Suppressor macrophage (primary cell): ENCODE measurements at regions not wholly inside any gene's neighbourhood (a gene's known extent, or its start where the extent isn't known, plus 50 kb on each side); places are given as distances from the start of the nearest gene placed in this dataset.
"Not testable (repeated sequence)": the region's sequence is repeated elsewhere in the genome, so short reads cannot be mapped to it uniquely, and the experiment has no call there.

Experiments used
- DNase-seq, 4 experiments: peaks; one replicate each; pipeline ENCODE4 v3.0.0-alpha.2; 2020 to 2022

DNA sequence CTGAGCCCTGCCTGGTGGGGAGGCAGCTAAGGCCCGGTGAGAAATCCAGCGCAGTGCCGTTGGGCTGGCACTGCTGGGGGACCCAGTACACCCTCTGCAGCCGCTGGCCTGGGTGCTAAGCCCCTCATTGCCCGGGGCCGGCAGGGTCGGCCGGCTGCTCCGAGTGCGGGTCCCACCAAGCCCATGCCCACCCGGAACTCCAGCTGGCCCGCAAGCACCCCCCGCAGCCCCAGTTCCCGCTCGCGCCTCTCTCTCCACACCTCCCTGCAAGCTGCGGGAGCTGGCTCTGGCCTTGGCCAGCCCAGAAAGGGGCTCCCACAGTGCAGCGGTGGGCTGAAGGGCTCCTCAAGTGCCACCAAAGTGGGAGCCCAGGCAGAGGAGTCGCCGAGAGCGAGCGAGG is 225.1 kb upstream of the ANKH start:
- DNase-seq = not testable (repeated sequence)

DNA sequence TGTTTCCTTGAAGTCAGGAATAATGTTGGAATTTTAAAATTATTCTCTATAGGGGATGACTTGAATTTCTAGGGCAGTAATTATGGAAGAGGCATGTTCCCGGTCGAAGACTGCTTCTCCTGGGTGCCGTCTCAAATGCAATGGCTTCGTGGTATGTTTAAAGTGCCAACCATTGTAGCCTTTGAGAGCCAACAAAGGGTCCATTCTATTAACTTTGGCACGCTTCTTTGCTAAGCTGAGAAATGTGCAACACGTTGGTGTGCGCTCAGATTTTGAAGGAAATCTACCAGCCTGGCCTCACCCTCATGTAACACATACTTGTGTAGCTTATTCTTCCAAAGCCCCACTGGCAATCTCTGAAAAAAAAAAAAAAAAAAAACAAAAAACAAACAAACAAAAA is 221.2 kb upstream of the ANKH start:
- no peak for DNase-seq

DNA sequence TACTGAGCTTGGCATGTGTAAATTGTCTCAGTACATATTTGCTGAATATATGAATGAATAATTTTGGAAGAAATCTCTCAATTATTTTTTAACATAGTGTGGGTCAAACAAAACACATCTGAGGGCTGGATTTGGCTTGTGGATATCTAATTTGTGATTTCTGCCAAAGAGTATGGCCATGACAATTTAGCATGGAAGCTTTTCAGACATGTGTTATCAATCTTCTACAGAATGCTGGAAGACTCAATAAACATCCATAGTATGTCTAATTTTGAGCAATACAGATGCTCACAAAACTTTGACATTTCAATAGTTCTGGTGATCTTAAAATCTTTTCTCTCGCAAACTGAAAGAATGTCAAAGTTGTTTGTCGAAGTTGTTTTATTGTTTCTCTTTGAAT is 214.1 kb upstream of the ANKH start:
- no peak for DNase-seq

DNA sequence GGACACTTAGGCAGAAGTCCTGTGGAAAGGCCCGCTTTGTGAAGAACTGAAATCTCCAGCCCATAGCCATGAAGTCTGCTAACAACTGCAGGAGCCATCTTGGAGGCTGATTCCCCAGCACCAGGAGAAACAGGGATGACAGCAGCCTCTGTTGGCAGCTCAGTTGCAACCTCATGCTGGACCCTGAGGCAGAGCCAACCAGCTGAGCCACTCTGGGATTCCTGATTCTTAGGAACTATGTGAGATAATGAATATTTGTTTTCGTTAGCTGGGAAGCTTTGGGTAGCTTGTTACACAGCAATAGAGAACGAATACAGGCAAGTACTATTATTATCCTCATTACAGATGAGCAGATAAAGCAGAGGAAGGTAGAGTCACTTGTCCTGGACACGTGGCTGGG is 210.5 kb upstream of the ANKH start:
- no peak for DNase-seq

DNA sequence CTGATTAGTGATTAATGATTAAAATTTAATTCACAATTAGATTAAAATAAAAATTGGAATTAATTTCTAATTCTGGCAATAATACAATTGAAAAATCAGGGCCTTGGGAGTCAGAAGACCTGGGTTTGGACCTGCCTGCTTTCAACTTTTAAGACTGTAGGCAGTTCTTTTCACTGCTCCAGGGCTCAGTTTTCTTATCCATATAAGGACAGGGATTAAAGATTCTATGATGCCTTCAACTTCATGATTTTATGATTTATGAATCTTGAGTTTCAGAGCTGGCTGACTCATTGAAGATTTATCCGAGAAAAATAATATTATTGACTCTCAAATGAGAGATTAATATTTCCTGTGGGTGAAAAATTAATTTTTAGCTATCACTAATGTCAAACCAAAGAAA is 208.6 kb upstream of the ANKH start:
- DNase-seq = no peak

DNA sequence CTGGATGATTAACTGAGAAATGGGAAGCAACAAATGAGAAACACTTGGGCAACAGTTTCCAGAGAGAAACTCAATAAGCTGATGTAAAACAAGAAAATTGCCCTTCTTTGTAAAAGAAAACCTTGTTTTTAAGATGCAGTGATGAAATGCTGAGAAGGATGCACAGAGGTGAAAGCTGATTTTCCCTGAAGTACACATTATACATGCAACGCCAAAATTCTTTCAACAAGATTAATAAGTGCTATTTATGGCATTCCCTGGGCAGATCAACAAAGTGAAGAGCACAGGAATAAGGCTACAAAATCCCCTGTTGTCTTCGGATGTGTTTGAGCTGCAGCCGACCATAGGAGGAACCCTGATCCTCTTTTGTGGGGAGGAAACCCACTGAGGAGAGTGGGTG is 208.0 kb upstream of the ANKH start:
- no peak for DNase-seq

DNA sequence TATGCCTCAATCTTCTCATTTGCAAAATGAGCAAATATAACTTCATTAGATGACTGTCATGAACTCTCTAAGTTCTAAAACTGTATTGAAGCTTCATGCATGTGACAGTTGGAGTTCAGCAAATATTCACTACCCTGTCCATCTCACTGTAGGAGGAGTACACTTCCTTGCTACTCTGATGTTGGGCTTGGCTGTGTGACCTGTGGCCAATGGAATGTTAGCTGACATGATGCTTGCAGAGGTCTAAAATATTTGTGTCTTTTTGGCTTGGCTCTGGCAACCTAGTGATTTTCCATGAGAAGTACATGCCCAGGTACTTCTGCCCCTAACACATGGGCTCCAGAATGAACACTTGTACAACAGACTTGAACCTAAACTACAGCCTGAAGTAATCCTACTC is 203.1 kb upstream of the ANKH start:
- DNase-seq = no peak

DNA sequence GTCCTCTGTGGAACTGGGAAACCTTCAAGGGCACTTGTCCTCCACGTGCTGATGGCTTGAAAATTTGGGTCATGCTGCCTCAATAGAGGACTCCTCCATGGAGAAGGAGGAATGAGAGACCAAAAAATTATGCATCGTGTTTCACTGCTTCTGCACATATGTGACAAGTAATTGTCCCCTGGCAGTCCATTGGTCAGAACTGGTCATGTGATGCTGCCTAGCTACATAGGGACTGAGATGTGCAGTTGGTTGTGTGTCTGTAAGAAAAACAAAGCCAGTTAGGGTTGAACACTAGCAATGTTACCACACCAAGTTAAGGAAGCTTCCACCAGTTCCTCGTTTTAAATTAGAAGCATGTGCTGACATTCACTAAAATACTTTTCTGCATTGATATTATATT is 201.9 kb upstream of the ANKH start:
- peak in 2 of 4 experiments; percentile 1 to 2 for DNase-seq

DNA sequence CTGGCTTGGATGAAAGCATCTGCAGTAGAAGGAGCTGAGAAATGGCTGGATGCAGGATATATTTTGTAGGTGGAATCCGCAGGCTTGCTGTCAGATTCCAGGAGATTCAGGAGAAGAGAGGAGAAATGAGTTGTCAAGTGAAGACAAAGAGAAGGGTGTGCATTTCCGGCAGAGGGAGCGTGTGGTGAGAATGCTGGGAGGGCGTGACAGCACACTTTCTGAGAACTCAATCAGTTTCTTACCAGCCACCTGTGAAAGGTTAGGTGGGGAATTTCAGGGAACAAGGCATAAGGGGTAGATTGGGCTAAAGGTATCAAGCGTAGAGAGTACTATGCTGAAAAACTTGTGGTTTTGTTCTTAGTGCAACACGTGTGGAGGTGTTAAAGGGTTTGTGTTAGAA is 199.3 kb upstream of the ANKH start:
- no peak for DNase-seq

DNA sequence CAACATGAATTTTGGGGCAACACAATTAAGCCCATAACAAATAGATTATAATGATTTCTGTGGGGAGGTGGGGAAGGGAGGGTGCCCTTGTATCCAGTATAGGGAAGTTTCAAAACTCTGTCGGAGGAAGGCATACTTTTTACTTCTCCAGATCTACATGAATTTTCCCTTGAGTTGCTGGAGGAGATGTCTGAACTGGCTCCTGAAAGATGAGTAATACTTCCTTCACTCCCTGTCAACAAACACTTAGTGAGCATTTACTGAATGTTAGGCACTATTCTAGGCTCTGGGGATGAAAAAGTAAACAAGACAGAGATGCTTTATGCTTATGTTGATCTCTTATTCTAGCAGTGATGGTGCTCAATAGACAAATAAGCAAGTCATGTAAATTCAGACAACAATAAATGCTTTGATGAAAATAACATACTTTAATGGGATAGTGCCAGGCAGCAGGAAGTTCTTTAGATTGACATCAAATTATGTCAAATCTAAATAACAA is 197.9 kb upstream of the ANKH start:
- DNase-seq = no peak

DNA sequence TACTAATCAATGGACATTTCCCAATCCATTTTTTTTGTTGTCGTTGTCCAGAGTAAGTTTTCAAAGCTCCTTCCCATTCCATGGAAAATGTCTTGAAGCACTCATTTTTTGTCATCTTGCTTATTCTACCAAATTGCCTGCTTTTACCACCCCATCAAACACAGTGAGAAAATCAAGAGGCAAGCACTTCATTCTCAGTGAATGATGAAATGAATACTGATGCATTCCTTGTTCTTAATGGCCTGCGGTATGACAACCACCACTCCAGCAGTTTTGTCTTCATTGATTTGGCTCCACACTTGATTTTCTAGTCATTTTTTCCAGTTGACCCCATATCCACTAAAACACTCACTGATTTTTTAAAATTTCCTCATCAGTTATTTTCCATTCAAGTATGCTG is 193.5 kb upstream of the ANKH start:
- DNase-seq = no peak

DNA sequence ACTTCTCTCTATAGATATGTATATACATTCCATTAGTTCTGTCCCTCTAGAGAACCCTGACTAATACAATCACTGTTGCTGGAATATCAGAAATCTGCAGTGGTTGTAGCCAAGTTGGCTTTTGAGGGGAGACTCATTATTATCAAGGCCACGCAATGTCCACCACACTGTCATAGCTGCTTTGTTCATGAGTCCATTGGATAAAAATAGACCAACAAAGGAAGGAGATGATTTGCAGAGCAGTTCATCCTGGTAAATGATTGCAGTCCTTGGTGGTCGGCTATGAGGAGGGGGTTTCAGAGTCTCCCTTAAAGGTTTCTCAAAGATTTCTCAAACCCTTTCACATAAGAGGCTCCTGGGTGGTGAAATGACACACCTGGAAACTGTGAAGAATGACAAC is 192.8 kb upstream of the ANKH start:
- no peak for DNase-seq

DNA sequence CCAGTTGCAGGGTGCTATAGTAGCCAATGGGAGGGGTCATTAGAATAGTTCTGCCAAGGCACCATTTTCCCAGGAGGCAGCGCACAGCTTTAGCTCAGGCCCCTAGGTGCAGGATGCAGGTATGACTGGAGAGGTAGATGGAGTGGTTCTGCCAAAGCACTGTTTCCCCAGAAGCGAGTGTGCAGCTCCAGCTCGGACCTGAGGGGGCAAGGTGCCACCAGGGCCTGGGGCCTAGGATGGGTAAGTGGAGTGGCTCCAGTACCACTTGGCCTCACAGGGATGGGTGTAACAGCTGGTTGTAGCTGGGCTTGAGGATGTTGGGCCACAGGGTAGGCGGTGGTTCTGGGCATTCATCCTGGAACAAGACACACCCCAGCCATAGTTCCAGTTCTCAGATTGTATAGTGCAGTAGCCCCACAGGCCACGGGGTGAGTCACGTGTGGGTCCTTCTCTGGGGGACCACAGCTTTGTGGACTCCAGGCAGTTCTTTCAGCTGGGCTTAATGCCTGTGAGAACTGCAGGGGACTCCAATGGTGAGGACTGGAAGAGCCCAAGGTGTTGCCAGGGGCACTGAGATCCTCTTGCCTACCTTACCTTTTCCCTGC is 185.5 kb upstream of the ANKH start:
- no peak for DNase-seq

DNA sequence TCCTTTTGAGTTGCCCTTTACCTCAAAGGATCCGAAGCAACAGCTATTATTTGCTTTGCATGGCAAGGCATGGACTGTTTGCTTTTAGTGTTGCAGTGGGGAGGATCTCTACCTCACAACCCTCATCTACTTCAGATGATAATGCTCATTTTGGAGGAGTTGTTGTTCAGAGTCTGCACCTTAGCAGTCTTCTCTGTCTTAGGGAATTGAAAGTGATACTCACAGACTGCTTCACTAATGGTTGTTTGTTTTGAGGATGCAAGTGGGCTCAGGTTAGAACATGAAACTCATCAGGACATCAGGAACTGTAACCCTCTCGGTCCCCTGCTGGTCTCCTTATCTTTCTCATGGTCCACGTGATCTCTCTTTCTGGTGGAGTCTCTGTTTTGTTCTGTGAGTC is 172.9 kb upstream of the ANKH start:
- DNase-seq = no peak

DNA sequence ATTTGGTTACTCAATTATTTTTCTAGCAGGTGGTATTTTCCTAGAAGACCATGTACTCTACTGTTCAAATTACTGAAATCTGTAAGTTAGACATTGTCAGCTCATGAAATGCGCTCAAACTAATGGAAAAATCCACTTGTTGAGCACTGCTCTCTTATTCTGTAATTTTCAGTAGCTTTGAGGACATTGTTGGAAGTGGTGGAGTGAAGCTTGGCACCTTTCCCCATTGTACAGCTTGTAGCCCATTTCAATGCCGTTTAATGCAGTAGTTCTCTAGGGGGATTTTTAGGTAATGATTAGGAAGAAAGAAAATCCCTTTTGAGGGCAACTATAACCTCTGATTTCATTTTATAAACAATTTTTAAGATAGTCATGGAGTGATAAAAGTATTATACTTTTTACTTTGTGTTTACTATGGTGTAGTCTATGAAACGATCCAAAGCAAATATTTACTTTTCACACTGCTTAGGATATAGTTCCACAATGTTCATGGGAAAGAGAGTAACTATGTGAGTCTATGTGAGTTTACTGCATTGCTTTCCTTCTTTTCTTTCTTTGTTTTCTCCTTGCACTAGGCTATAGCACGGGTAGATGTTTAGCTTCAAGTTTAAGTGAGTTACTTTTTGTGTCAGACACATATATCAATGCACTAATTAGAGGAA is 165.8 kb upstream of the ANKH start:
- DNase-seq = no peak

DNA sequence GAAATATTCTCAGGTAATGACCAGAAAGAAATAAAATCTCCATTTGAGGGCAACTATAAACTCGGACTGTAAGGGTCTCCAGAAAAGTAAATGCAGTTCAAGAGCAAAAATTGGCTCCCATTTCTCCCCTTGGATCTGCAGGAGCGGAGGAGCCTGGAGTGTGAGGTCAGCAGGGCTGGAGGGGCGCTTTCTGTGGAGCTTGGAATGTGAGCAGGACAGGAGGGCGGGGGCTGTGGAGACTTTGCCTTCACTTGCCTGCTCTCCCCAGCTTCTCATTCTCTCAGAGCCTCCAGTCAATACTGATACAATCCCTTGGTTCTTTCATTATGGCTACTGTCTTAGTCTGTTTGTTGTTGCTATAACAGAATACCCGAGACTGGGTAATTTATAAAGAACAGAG is 162.8 kb upstream of the ANKH start:
- no peak for DNase-seq

DNA sequence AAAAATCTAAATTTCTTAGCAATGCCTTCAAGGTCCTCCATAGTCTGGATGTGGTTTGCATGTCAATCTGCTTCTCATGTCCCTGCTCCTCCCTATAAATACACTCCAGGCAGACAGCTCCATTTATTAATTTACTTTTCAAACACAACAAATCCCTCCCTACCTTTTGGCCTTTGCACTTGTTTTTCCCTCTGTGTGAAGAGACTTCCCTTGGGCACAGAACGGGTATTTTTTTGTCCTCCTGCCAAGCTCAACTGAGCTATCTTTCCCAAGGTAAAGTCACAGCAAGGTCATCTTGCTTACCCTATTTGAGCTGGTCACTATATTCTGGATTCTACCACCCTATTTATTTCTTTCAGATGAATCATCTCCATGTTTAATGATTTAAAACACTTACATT is 159.6 kb upstream of the ANKH start:
- no peak for DNase-seq

DNA sequence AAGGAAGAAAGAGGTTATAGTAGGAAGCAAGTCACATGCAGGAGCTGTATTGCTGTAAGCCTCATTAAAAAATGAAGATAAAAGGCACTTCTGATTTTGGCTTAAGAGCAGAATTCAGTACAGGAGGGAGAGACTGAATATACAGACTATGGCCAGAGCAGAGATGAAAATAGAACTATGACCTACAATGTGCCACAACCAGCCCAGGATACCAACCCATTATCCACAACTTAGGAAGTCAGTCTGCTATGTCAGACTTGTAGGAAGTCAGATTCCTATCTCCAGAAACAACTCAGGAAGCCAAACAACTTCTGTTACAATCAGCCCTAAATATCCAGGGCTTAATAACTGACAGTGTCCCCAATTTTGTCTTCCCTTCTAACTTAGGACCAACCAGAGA is 156.2 kb upstream of the ANKH start:
- DNase-seq = no peak

DNA sequence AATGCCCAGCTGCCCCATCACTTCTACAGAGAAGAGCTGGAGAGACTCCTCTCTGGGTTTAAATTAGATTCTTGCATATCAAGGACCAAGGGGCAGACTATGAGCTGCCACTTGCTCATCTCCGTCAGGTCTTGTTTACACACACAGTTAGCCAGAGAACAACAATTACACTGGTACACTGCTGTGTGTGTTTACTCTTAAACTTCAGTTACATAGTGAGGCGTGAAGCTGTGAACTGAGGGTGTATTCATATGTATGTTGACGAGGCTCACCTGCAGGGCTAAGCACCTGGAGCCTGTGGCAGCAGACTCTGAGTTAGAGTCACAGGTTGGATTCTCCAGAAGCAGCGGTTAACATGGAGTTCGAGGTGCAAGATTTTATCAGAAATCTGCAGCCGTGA is 155.4 kb upstream of the ANKH start:
- DNase-seq = no peak

DNA sequence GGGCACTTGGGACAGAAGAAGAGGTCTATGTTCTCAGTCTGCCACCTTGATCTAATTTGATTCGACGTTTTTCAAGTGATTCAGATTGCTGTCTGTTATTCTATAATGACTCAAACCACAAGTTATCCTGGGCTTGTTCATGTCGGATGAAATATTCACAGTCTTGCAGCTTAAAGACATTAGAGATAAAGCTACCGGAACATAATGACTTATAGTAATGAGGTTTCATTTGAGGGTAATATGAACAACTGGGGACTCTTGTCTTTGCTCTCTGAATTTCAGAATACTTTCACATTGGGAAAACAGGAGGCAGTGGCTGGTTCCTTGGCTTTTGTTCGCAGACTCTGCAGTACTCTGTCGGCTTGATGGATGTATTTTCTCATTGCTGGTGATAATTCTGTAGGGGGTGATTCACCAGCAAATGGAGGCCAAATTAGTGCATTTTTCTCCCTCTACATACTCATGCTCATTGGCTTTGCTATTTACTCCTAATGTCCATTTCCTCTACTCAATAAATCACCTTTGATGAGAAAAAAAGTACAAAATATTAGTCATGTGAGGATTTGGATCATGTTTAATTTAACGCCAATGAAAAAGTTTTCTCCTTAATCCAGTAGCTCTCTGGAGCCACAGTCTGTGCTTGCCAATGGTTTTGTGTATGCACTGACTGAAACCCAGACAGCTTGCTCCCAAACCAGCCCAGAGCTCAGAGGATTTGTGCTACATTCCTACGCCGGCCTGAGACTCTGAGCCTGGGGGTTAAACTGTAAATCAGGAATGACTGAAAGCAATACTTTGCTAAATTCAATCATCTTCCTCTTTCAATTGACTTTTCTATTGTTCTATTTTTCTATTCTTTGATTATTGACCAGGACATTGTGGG is 154.7 kb upstream of the ANKH start:
- no peak for DNase-seq

DNA sequence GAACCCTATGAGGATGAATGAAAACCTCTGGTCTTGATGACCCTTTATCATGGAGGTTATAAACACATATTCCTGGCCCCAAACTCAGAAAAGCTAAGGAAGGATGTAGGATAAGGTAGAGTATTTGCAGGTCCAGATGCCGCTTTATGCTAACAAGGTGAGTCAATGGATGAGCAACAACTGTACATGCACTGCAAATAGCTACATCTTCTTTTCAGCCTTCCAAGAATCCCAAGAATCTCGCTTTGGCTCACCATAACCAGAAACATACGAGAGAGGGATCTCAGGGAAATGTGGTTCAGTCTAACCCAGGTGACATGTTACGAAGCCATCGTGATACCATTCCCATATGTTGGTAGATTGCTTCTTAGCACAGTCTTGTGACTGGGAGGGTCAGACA is 152.3 kb upstream of the ANKH start:
- no peak for DNase-seq

DNA sequence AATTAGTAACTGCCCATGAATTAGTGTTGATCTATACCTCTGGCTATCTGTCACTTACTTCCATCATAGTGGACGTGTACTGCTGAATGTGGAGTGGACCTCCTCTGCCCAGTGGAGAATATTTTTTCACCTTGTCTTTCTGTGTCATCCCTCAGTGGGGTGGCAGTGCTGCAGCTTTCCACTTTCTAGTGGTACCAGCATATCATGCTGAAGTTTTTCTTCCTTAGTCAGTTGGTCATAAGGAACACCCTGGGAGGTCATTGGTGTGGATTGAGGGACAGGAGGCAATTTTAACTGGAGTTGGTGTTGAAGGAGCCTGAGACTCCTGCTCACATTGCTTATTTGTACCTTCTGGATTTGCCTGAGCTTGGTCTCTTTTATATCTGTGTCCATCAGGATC is 151.7 kb upstream of the ANKH start:
- no peak for DNase-seq

DNA sequence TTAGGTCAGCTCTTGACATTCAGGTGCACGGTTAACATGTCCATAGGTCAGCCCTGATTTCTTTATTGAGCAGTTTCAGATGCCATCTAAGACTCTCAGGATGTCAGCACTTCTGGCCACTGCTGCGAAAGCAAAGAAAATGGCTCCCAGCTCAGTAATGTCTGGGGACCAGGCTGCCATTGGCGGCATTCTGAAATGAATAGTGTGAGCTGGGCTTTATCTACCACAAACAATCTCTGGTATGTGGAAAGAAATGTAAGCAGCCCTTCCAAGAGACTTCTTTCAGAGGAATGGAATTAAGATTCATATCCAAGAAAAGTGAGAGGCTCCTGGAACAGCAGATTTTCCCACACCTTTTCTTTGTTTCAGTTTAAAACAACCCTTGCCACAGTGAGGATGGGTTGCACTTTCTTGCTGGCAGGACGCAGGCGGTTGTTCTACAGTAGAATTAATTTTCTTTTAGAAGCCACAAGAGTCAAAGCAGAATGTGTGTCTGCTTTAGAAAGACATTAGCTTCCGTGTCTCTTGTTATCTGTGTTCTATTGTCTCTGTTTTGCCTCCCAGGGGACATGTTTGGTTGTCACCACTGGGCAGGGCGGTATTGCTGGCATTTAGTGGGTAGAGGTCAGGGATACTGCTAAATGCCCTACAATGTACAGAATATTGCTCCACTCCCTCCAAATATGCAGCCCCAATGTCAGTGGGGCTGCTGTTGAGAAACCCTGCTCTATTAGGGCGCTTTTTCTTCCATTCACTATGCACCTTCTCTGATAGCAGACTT is 149.9 kb upstream of the ANKH start:
- no peak for DNase-seq
